RPMI7951 (cell line): ENCODE measurements at regions not wholly inside any gene's neighbourhood (a gene's known extent, or its start where the extent isn't known, plus 50 kb on each side); places are given as distances from the start of the nearest gene placed in this dataset.
"Not testable (repeated sequence)": the region's sequence is repeated elsewhere in the genome, so short reads cannot be mapped to it uniquely, and the experiment has no call there.

Source experiments
- DNase-seq: peaks from one replicate; pipeline ENCODE4 v3.0.0-alpha.2; 2012; ENCODE audit warnings: low read depth

- no peak for DNase-seq
Observed at GRCh38 chr2:63695583-63695982, 106.8 kb downstream of the MDH1 start.

GRCh38 chr2:63696496-63696895 is 107.7 kb downstream of the MDH1 start:
- no peak for DNase-seq

- DNase-seq: no peak
Observed at GRCh38 chr2:63697160-63697559, 108.4 kb downstream of the MDH1 start.

- DNase-seq: peak; percentile 95
Observed at GRCh38 chr2:63698786-63699548, 110.2 kb downstream of the MDH1 start.

GRCh38 chr2:63699549-63699839 is 110.7 kb downstream of the MDH1 start:
- DNase-seq: peak; percentile 55

- DNase-seq: peak; percentile 25
Observed at GRCh38 chr2:63700271-63700670, 111.5 kb downstream of the MDH1 start.

- DNase-seq: no peak
Observed at GRCh38 chr2:63701406-63701805, 112.6 kb downstream of the MDH1 start.

GRCh38 chr2:63706084-63706483 is 117.3 kb downstream of the MDH1 start:
- DNase-seq: not testable (repeated sequence)

GRCh38 chr2:63710732-63711131 is 122.0 kb downstream of the MDH1 start:
- DNase-seq: no peak

- peak; percentile 42 for DNase-seq
Observed at GRCh38 chr2:63712748-63713147, 124.0 kb downstream of the MDH1 start.

GRCh38 chr2:63716146-63716545 is 125.5 kb upstream of the UGP2 start:
- no peak for DNase-seq

- no peak for DNase-seq
Observed at GRCh38 chr2:63719052-63719451, 122.6 kb upstream of the UGP2 start.

GRCh38 chr2:63721082-63721424 is 120.6 kb upstream of the UGP2 start:
- no peak for DNase-seq

- not testable (repeated sequence) for DNase-seq
Observed at GRCh38 chr2:63722284-63722683, 119.4 kb upstream of the UGP2 start.

GRCh38 chr2:63723709-63724108 is 118.0 kb upstream of the UGP2 start:
- no peak for DNase-seq

- DNase-seq: not testable (repeated sequence)
Observed at GRCh38 chr2:63725212-63725611, 116.5 kb upstream of the UGP2 start.

- no peak for DNase-seq
Observed at GRCh38 chr2:63729362-63729761, 112.3 kb upstream of the UGP2 start.

- DNase-seq: no peak
Observed at GRCh38 chr2:63729831-63730230, 111.9 kb upstream of the UGP2 start.

- no peak for DNase-seq
Observed at GRCh38 chr2:63734510-63734909, 107.2 kb upstream of the UGP2 start.

GRCh38 chr2:63735263-63735662 is 106.4 kb upstream of the UGP2 start:
- peak; percentile 9 for DNase-seq

- DNase-seq: no peak
Observed at GRCh38 chr2:63735931-63736330, 105.8 kb upstream of the UGP2 start.

GRCh38 chr2:63736354-63736753 is 105.3 kb upstream of the UGP2 start:
- no peak for DNase-seq

GRCh38 chr2:63737081-63737751 is 104.5 kb upstream of the UGP2 start:
- no peak for DNase-seq

GRCh38 chr2:63738019-63738418 is 103.7 kb upstream of the UGP2 start:
- DNase-seq: no peak
